ENCODE measurements at regions not wholly inside any gene's neighbourhood (a gene's known extent, or its start where the extent isn't known, plus 50 kb on each side); places are given as distances from the start of the nearest gene placed in this dataset.

DNA sequence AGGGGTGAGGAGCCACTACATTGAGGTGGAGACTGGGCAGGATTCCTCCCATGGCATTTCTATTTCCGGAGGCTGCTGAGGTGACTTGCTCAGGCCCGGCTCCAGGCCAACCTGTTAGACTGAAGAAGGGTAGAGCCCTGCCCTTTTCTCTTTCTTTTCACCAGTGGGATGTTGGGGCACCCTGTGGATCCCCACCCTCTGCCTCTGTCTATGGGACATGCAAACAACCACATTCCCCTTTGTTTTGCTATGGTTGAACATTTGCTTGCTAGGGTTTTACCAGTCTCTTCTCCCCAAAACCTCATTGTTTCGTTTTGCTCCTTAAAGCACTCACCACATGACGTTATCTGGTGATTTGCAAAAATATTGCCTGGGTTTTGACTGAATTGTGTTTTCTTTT is 183.3 kb downstream of the ARL4C start:
- Histone ChIP-seq H3K9ac (ENCODE audit: low read depth, low read length) (no peak overlapping the region), H3K9me3 (ENCODE audit: insufficient read depth, low read depth, low read length) (no peaks in the 10 kb centered on the region), H3K27me3 (ENCODE audit: insufficient read depth, low read length) (no peaks in the 10 kb centered on the region)

DNA sequence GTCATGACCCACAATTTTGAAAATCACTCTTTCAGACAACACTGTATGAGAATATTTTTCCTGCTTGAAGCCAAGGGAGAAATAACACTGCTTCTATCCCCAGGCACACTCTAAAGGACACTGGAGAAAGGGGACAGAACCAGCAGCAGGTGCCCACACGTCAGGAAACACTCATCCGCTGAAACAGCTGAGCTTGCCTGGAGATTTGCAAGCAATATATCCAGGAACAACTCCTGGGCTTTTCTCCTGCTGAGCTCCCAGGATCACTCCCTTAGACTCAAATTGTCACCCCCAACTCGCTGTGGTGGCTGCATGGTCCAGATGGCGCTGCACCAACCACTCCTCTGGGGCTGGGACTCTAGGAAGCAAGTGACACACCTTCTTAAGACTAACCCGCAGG is 186.7 kb downstream of the ARL4C start:
- no peak overlapping the region for H3K9ac ChIP-seq (ENCODE audit: low read depth, low read length)
- H3K9me3 ChIP-seq (ENCODE audit: insufficient read depth, low read depth, low read length): peaks cover 5% of the 10 kb centered on the region; the same call in 1 of the 2 replicates
- no peaks in the 10 kb centered on the region for H3K36me3 ChIP-seq (ENCODE audit: insufficient read depth, low read depth, low read length)

More for the DNA sequence above, 183.3 kb downstream of the ARL4C start:
- Histone ChIP-seq H3K4me1 (ENCODE audit: insufficient read depth, low read length) (no peaks in the 10 kb centered on the region), H3K36me3 (ENCODE audit: insufficient read depth, low read depth, low read length) (no peaks in the 10 kb centered on the region), H3K27ac (ENCODE audit: low read length) (no peak overlapping the region), H3K4me3 (ENCODE audit: low read length) (no peak overlapping the region)

DNA sequence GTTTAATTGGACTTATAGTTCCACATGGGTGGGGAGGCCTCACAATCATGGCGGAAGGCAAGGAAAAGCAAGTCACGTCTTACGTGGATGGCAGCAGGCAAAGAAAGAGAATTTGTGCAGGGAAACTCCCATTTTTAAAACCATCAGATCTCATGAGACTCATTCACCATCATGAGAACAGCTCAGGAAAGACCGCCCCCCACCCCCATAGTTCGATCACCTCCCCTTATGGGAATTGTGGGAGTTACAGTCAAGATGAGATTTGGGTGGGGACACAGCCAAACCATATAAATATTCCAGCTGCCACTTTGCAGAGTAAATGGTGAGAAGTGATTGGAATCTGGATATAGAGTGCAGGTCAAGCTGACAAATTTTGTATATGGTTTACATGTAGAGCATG is 187.4 kb downstream of the ARL4C start:
- H3K27ac ChIP-seq (ENCODE audit: low read length): no peak overlapping the region
- H3K9ac ChIP-seq (ENCODE audit: low read depth, low read length): no peak overlapping the region
- peaks cover 5% of the 10 kb centered on the region; the same call in 1 of the 2 replicates for H3K9me3 ChIP-seq (ENCODE audit: insufficient read depth, low read depth, low read length)
- H3K36me3 ChIP-seq (ENCODE audit: insufficient read depth, low read depth, low read length): no peaks in the 10 kb centered on the region
- no peaks in the 10 kb centered on the region for H3K27me3 ChIP-seq (ENCODE audit: insufficient read depth, low read length)
- peaks cover 12% of the 10 kb centered on the region for H3K4me1 ChIP-seq (ENCODE audit: insufficient read depth, low read length)
- no peak overlapping the region for H3K4me3 ChIP-seq (ENCODE audit: low read length)

More for the DNA sequence above, 186.7 kb downstream of the ARL4C start:
- Histone ChIP-seq H3K27ac (ENCODE audit: low read length) (no peak overlapping the region), H3K4me3 (ENCODE audit: low read length) (no peak overlapping the region), H3K27me3 (ENCODE audit: insufficient read depth, low read length) (no peaks in the 10 kb centered on the region), H3K4me1 (ENCODE audit: insufficient read depth, low read length) (peaks cover 7% of the 10 kb centered on the region)

DNA sequence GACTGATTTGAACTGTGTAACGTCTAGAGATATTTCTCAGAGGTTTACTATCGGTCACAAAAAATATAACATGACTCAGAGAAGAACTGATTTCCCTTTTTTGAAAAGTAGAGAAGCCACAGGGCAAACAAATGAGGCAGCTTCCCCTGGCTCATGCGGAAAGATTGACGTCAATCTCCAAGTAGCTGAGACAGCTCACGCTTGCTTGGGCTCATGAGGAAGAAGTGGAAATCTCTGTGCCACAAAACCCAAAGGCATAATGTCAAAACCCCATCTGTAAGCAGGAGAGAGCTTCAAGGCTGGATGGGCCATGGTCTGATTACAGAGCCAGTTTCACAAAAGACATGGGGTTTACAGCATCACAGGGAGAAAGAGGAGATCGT is 188.1 kb downstream of the ARL4C start:
- Histone ChIP-seq H3K36me3 (ENCODE audit: insufficient read depth, low read depth, low read length) (no peaks in the 10 kb centered on the region), H3K4me1 (ENCODE audit: insufficient read depth, low read length) (peaks cover 13% of the 10 kb centered on the region), H3K9me3 (ENCODE audit: insufficient read depth, low read depth, low read length) (peaks cover 5% of the 10 kb centered on the region; the same call in 1 of the 2 replicates), H3K27ac (ENCODE audit: low read length) (no peak overlapping the region), H3K27me3 (ENCODE audit: insufficient read depth, low read length) (no peaks in the 10 kb centered on the region), H3K4me3 (ENCODE audit: low read length) (no peak overlapping the region), H3K9ac (ENCODE audit: low read depth, low read length) (no peak overlapping the region)

DNA sequence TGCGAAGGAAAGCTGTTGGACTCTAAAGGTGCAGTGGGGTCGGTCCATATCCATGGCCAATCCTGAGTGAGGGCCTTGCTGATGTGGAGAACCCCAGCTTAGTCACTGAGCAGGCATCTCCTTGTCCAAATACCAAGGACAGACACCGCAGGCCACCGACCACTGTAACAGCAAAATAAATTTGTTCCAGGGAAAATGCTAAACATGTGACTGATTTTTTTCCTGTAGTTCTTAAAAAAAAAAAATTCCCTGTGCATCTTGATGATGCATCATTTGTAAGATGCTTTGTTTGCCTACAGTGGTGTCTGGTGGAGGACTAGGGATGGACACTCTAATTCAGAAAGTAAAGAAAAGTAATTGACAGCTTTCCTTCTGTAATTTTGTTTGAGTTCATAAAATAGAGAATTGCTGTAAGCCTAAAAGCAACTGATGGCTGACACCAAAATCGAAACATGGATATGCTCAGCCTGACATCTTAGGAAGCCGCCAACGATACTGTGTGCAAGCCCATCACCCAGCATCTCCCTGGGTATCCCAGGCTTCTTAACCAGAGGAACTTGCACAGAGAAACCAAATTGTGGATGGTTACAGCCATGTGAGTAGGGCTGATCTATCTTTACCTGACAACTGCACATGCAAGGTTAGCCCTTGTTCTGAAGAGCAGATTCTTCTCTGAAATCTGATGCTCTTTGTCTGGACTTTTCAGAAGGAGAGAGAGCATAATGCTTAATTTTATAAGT is 188.6 kb downstream of the ARL4C start:
- Histone ChIP-seq H3K4me1 (ENCODE audit: insufficient read depth, low read length) (peaks cover 13% of the 10 kb centered on the region), H3K27ac (ENCODE audit: low read length) (no peak overlapping the region), H3K27me3 (ENCODE audit: insufficient read depth, low read length) (no peaks in the 10 kb centered on the region), H3K9me3 (ENCODE audit: insufficient read depth, low read depth, low read length) (peaks cover 5% of the 10 kb centered on the region; the same call in 1 of the 2 replicates), H3K4me3 (ENCODE audit: low read length) (no peak overlapping the region), H3K36me3 (ENCODE audit: insufficient read depth, low read depth, low read length) (no peaks in the 10 kb centered on the region), H3K9ac (ENCODE audit: low read depth, low read length) (no peak overlapping the region)

DNA sequence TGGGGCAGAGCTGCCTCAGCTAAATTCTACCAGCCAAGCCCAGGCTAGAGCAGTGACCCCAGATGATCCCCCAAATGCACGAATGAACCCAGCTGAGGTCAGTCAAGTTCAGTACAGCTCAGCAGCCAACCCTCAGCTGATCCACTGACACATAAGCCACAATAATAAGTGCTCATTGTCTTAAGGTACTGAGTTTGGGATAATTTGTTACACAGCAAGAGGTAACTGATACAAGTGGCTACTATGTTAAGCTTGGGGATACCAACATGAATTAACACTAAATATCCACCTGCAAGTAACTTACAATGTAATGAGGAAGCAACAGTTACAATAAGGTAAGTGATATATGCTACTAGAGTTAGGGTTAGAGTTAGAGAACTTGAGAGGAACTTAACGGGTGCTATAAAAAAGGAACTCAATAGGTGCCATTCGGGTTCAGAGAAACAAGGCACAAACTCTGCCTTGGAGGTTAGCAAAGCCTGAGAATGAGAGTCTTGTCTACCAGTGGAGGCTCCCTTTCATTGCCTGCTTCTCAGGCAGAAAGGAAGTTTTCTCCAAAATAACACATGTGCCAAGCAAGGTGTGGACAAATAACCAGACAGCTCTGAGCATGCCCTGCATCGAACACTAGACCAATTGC is 189.4 kb downstream of the ARL4C start:
- Histone ChIP-seq H3K4me1 (ENCODE audit: insufficient read depth, low read length) (peaks cover 13% of the 10 kb centered on the region), H3K9ac (ENCODE audit: low read depth, low read length) (no peak overlapping the region), H3K27me3 (ENCODE audit: insufficient read depth, low read length) (no peaks in the 10 kb centered on the region), H3K27ac (ENCODE audit: low read length) (no peak overlapping the region), H3K36me3 (ENCODE audit: insufficient read depth, low read depth, low read length) (no peaks in the 10 kb centered on the region), H3K9me3 (ENCODE audit: insufficient read depth, low read depth, low read length) (peaks cover 5% of the 10 kb centered on the region; the same call in 1 of the 2 replicates), H3K4me3 (ENCODE audit: low read length) (no peak overlapping the region)

DNA sequence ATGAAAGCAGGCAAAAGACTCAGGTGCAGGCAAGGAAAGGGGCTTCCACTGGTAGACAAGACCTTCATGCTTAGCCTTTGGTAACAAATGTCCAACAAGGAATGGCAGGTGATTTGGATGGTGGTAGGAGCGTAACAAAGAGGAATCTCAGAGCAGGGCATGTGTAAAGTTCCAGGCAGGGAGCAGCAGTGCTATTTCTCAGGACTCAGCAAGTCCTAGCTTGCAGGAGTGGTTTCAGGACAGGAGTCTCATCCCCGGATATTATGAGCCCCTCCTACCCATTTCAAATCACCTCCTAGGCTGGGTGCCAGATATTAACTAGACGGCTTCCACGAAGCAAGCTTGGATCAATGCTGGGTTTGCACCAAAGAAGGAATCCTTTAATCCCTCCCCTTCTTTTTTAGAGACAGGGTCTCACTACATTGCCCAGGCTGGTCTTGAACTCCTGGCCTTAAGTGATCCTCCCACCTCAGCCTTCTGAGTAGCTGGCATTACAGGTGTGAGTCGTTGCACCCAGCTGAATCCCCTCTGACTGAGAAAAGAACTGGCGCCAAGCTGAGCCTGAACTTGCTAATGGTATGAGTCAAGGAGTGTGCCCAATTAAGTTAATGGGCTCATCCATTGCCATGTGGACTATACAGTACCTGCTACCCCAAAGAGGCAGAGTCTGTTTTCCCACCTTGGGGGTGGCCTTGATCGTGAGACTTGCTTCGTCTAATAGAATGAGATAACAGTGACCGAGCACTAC is 190.3 kb downstream of the ARL4C start:
- H3K9me3 ChIP-seq (ENCODE audit: insufficient read depth, low read depth, low read length): peaks cover 5% of the 10 kb centered on the region; the same call in 1 of the 2 replicates
- no peaks in the 10 kb centered on the region for H3K36me3 ChIP-seq (ENCODE audit: insufficient read depth, low read depth, low read length)
- no peak overlapping the region for H3K4me3 ChIP-seq (ENCODE audit: low read length)
- H3K9ac ChIP-seq (ENCODE audit: low read depth, low read length): no peak overlapping the region
- H3K27ac ChIP-seq (ENCODE audit: low read length): no peak overlapping the region
- H3K4me1 ChIP-seq (ENCODE audit: insufficient read depth, low read length): peaks cover 13% of the 10 kb centered on the region
- H3K27me3 ChIP-seq (ENCODE audit: insufficient read depth, low read length): no peaks in the 10 kb centered on the region

DNA sequence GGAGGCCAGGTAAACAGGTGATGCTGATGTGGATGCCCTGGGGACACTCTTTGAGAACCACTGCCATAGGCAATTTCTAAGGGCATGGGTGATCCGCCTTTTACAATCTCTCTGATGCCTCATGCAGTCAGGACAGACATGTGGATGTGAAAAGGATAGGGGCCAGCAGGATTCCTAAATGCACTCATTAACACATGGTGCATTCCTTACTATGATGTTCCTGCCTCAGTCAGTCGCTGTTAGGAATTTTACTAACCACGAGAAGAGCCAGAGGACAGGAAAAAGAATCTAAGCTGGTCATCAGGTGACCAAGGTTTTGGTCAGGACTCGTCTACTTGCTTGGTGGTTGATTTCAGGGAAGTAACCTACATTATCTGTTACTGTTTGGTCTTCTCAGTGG is 191.0 kb downstream of the ARL4C start:
- Histone ChIP-seq H3K9me3 (ENCODE audit: insufficient read depth, low read depth, low read length) (peaks cover 5% of the 10 kb centered on the region; the same call in 1 of the 2 replicates), H3K4me1 (ENCODE audit: insufficient read depth, low read length) (peaks cover 13% of the 10 kb centered on the region), H3K4me3 (ENCODE audit: low read length) (no peak overlapping the region), H3K27me3 (ENCODE audit: insufficient read depth, low read length) (no peaks in the 10 kb centered on the region), H3K27ac (ENCODE audit: low read length) (no peak overlapping the region), H3K9ac (ENCODE audit: low read depth, low read length) (no peak overlapping the region), H3K36me3 (ENCODE audit: insufficient read depth, low read depth, low read length) (no peaks in the 10 kb centered on the region)

DNA sequence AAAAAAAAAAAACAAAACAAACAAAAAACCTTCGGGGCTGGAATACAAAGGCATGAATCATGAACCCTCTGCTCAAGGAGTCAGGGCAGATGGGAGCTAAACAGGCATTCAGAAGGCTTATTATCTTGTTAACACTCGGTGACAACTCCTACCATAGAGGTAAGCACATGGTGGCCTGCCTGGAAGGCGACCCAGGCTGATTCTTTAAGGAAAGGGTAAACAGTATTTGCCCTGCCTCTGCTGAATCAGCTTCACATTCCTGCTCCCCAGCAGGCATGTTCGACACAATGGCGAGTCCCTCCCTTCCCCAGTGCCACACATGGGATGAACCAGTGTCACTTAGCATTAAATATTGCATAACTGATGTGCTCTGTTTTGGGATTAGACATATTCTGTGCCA is 191.9 kb downstream of the ARL4C start:
- Histone ChIP-seq H3K4me3 (ENCODE audit: low read length) (no peak overlapping the region), H3K27ac (ENCODE audit: low read length) (no peak overlapping the region), H3K9ac (ENCODE audit: low read depth, low read length) (no peak overlapping the region), H3K9me3 (ENCODE audit: insufficient read depth, low read depth, low read length) (peaks cover 5% of the 10 kb centered on the region; the same call in 1 of the 2 replicates), H3K4me1 (ENCODE audit: insufficient read depth, low read length) (peaks cover 13% of the 10 kb centered on the region), H3K36me3 (ENCODE audit: insufficient read depth, low read depth, low read length) (no peaks in the 10 kb centered on the region), H3K27me3 (ENCODE audit: insufficient read depth, low read length) (no peaks in the 10 kb centered on the region)

DNA sequence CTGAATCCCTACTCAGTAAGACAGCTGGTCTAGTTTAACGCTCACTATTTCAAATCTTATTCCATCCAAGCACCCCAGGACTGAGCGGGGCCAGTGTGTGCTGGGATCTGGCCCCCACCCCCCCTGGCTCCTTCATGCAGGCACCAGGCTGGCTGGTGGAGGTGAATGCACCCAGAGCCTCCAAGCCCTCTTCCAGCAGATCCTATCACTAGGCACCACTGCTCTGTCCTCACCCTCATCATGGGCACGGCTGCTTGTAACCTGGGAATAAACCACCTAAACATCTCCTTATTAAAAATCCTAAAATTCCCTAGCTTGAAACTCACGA is 194.3 kb downstream of the ARL4C start:
- peaks cover 5% of the 10 kb centered on the region; the same call in 1 of the 2 replicates for H3K9me3 ChIP-seq (ENCODE audit: insufficient read depth, low read depth, low read length)

DNA sequence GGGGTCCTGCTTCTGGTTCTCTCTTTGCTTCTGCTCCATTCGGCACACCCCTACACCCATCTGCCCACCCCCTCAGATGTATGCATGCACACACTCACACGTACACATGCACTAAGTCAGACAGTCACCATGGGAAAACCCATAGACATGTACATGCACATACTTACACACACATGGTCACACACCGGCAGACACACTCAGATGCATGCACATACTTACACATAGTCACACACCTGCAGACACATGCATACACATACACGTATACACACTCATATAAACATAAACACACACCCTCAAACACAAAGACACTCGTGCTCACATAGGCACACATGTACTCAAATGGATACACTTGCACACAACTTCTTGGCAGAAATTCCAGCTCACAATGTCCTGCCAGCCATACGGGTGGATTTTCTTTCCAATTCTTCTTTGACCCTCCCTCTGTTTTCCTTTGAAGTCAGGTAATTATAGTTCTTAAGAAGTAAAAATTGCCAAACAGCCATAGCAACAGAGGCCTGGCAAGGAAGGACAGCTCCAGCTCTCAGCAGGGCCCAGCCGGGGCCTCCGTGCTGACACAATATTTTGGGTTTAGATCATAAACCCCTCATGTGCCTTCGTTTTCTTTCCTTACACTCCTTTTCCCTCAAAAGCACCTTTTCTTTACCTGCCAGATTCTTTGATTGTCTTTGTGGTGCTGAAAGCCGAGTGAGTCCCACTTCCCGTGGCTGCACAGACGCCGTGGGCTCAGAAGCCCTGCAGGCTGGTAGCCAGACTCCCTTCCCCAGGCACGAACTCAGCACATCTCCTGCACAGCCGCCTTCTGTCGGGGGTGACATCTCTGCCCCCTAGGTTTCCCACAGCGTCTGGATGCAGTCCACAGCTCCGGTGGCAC is 195.7 kb downstream of the ARL4C start:
- no peak overlapping the region for H3K9ac ChIP-seq (ENCODE audit: low read depth, low read length)
- H3K27me3 ChIP-seq (ENCODE audit: insufficient read depth, low read length): no peaks in the 10 kb centered on the region
- no peak overlapping the region for H3K4me3 ChIP-seq (ENCODE audit: low read length)
- peaks cover 13% of the 10 kb centered on the region for H3K4me1 ChIP-seq (ENCODE audit: insufficient read depth, low read length)
- H3K9me3 ChIP-seq (ENCODE audit: insufficient read depth, low read depth, low read length): no peaks in the 10 kb centered on the region
- no peak overlapping the region for H3K27ac ChIP-seq (ENCODE audit: low read length)
- no peaks in the 10 kb centered on the region for H3K36me3 ChIP-seq (ENCODE audit: insufficient read depth, low read depth, low read length)

More for the DNA sequence above, 194.3 kb downstream of the ARL4C start:
- H3K4me1 ChIP-seq (ENCODE audit: insufficient read depth, low read length): peaks cover 13% of the 10 kb centered on the region
- no peaks in the 10 kb centered on the region for H3K27me3 ChIP-seq (ENCODE audit: insufficient read depth, low read length)
- H3K4me3 ChIP-seq (ENCODE audit: low read length): no peak overlapping the region
- H3K36me3 ChIP-seq (ENCODE audit: insufficient read depth, low read depth, low read length): no peaks in the 10 kb centered on the region
- H3K27ac ChIP-seq (ENCODE audit: low read length): no peak overlapping the region
- H3K9ac ChIP-seq (ENCODE audit: low read depth, low read length): no peak overlapping the region

Data from iPS-20b (cell line).